Glutamatergic neuron (in vitro differentiated cells): ENCODE measurements at regions not wholly inside any gene's neighbourhood (a gene's known extent, or its start where the extent isn't known, plus 50 kb on each side); places are given as distances from the start of the nearest gene placed in this dataset.

ENCODE experiments used
- DNase-seq: peaks from one replicate; pipeline ENCODE4 v3.0.0; 2022
- H3K27ac Mint-ChIP-seq: one replicate; pipeline ENCODE4 v1.8.0; 2020; ENCODE audit warnings: mild to moderate bottlenecking, mixed read lengths, inconsistent platforms; ENCODE audit not compliant: unreplicated experiment
- H3K27me3 Mint-ChIP-seq: one replicate; pipeline ENCODE4 v1.8.0; 2020; ENCODE audit warnings: mild to moderate bottlenecking, moderate library complexity, mixed read lengths, inconsistent platforms; ENCODE audit not compliant: unreplicated experiment
- H3K36me3 Mint-ChIP-seq: one replicate; pipeline ENCODE4 v1.8.0; 2020; ENCODE audit warnings: mild to moderate bottlenecking, mixed read lengths, inconsistent platforms; ENCODE audit not compliant: unreplicated experiment
- H3K4me1 Mint-ChIP-seq: one replicate; pipeline ENCODE4 v1.8.0; 2020; ENCODE audit warnings: mild to moderate bottlenecking, low read depth, mixed read lengths, inconsistent platforms; ENCODE audit not compliant: unreplicated experiment
- H3K4me3 Mint-ChIP-seq: one replicate; pipeline ENCODE4 v1.8.0; 2020; ENCODE audit warnings: mild to moderate bottlenecking, mixed read lengths, inconsistent platforms; ENCODE audit not compliant: unreplicated experiment
- H3K9me3 Mint-ChIP-seq: one replicate; pipeline ENCODE4 v1.8.0; 2020; ENCODE audit warnings: mild to moderate bottlenecking, moderate library complexity, mixed read lengths, inconsistent platforms; ENCODE audit not compliant: unreplicated experiment
- TF ChIP-seq, protein P1 (sequence below): fragments of 200-600 bp; sonication (generic); IDR thresholded peaks from one replicate; pipeline ENCODE4 v1.5.0; 2021; ENCODE audit not compliant: partially characterized antibody, unreplicated experiment

DNA sequence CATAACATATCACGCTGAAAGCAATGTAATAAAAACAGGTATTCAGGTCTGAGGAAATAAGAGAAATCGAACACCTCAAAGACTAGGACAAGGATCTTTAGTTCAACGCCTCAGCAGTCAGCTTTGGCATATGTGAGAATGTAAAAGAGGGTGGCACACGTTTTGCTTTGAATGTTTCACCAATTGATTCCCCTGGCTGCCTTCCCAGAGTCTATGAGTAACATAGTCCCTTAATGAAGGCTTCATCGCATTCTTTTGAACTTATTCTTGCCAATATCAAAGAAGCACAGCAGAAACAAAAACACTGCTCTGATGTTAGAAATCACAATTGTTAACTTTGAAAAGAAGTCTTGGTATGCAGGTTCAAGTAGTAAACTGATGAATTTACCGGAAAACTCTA, 764.8 kb downstream of the ADGRL2 start:
- no peaks in the 10 kb centered on the region for H3K27me3 Mint-ChIP-seq
- TF ChIP-seq, protein P1, sequence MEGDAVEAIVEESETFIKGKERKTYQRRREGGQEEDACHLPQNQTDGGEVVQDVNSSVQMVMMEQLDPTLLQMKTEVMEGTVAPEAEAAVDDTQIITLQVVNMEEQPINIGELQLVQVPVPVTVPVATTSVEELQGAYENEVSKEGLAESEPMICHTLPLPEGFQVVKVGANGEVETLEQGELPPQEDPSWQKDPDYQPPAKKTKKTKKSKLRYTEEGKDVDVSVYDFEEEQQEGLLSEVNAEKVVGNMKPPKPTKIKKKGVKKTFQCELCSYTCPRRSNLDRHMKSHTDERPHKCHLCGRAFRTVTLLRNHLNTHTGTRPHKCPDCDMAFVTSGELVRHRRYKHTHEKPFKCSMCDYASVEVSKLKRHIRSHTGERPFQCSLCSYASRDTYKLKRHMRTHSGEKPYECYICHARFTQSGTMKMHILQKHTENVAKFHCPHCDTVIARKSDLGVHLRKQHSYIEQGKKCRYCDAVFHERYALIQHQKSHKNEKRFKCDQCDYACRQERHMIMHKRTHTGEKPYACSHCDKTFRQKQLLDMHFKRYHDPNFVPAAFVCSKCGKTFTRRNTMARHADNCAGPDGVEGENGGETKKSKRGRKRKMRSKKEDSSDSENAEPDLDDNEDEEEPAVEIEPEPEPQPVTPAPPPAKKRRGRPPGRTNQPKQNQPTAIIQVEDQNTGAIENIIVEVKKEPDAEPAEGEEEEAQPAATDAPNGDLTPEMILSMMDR: no peak
- H3K9me3 Mint-ChIP-seq: no peaks in the 10 kb centered on the region
- no peak overlapping the region for H3K27ac Mint-ChIP-seq
- H3K4me1 Mint-ChIP-seq: peaks cover 2% of the 10 kb centered on the region
- DNase-seq: no peak
- H3K4me3 Mint-ChIP-seq: no peak overlapping the region
- no peaks in the 10 kb centered on the region for H3K36me3 Mint-ChIP-seq

GRCh38 chr1:82565146-82565545, 764.4 kb downstream of the ADGRL2 start:
- no peak overlapping the region for H3K4me3 Mint-ChIP-seq
- no peaks in the 10 kb centered on the region for H3K9me3 Mint-ChIP-seq
- H3K27ac Mint-ChIP-seq: no peak overlapping the region
- DNase-seq: no peak
- H3K4me1 Mint-ChIP-seq: peaks cover 2% of the 10 kb centered on the region
- TF ChIP-seq, protein P1: no peak
- H3K27me3 Mint-ChIP-seq: no peaks in the 10 kb centered on the region
- no peaks in the 10 kb centered on the region for H3K36me3 Mint-ChIP-seq

DNA sequence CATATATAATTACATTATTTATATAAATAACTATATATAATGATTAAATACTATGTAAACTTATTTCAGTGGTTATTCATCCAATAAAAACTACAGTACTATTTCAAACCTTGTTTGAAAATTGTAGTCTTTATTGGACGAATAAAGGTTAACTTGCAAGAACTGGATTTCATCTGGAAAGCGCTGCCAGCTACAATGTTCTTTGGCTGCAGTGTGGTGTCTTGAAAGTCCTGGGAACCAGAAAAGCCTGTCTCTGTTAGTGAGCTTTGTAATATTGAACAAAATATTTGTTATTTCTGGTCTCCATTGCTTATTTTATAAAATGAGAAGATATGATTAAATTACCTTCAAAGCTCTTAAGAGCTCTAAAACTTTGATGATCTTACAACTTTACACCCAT, 763.6 kb downstream of the ADGRL2 start:
- Mint-ChIP-seq H3K36me3 (no peaks in the 10 kb centered on the region), H3K9me3 (no peaks in the 10 kb centered on the region), H3K4me3 (no peak overlapping the region), H3K27ac (no peak overlapping the region), H3K27me3 (no peaks in the 10 kb centered on the region), H3K4me1 (peaks cover 2% of the 10 kb centered on the region)
- TF ChIP-seq, protein P1: no peak
- no peak for DNase-seq

- no peaks in the 10 kb centered on the region for H3K27me3 Mint-ChIP-seq
- no peak for DNase-seq
- H3K4me3 Mint-ChIP-seq: no peak overlapping the region
- TF ChIP-seq, protein P1: no peak
- H3K9me3 Mint-ChIP-seq: no peaks in the 10 kb centered on the region
- no peaks in the 10 kb centered on the region for H3K36me3 Mint-ChIP-seq
- H3K4me1 Mint-ChIP-seq: peaks cover 2% of the 10 kb centered on the region
- no peak overlapping the region for H3K27ac Mint-ChIP-seq
These were observed 761.7 kb downstream of the ADGRL2 start for GRCh38 chr1:82562448-82562847.

DNA sequence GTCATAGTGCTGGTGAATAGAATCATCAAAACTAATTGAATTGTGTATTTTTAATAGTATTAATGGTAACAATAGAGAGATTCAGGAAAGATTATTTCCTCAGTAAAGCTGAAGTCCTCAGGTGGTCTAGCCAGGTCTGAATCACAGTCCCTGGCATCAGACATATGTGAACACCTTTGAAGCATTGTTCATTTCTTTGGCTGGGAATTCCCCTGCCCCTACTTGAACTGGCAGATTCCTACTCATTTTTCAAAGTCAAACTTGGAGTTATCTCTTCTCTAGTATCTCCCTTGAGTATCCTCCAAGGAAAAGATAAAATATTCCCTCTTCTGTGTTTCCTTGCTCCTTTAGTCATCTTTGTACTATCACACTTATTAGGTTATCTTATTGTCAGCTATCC, 759.8 kb downstream of the ADGRL2 start:
- Mint-ChIP-seq H3K27ac (no peak overlapping the region), H3K4me3 (no peak overlapping the region), H3K36me3 (no peaks in the 10 kb centered on the region), H3K9me3 (no peaks in the 10 kb centered on the region), H3K4me1 (peaks cover 2% of the 10 kb centered on the region), H3K27me3 (no peaks in the 10 kb centered on the region)
- TF ChIP-seq, protein P1: no peak
- DNase-seq: no peak
